Endodermal cell (in vitro differentiated cells): ENCODE measurements at regions not wholly inside any gene's neighbourhood (a gene's known extent, or its start where the extent isn't known, plus 50 kb on each side); places are given as distances from the start of the nearest gene placed in this dataset.

ENCODE experiments used
- DNase-seq: peaks from one replicate; pipeline ENCODE4 v3.0.0-alpha.2; 2017
- H3K27ac ChIP-seq: 2 replicates; pipeline ENCODE4 v1.5.1; 2013; ENCODE audit warnings: mild to moderate bottlenecking, low read depth, low read length, moderate library complexity
- H3K27me3 ChIP-seq: 2 replicates; pipeline ENCODE4 v1.6.1; 2013; ENCODE audit warnings: mild to moderate bottlenecking, low read length, moderate library complexity; ENCODE audit not compliant: insufficient read depth, control insufficient read depth, poor library complexity, severe bottlenecking
- H3K36me3 ChIP-seq: 2 replicates; pipeline ENCODE4 v1.7.0; 2013; ENCODE audit warnings: mild to moderate bottlenecking, low read length, moderate library complexity; ENCODE audit not compliant: control insufficient read depth, insufficient read depth
- H3K4me1 ChIP-seq: one replicate; pipeline ENCODE4 v1.7.0; 2013; ENCODE audit warnings: low read length; ENCODE audit not compliant: control insufficient read depth, insufficient read depth
- H3K4me3 ChIP-seq: 2 replicates; pipeline ENCODE4 v1.5.1; 2013; ENCODE audit warnings: mild to moderate bottlenecking, low read length, moderate library complexity
- H3K9ac ChIP-seq: 2 replicates; pipeline ENCODE4 v1.6.1; 2013; ENCODE audit warnings: mild to moderate bottlenecking, low read length, moderate library complexity; ENCODE audit not compliant: poor library complexity, severe bottlenecking; ENCODE audit errors: extremely low read depth
- H3K9me3 ChIP-seq: 2 replicates; pipeline ENCODE4 v1.6.1; 2013; ENCODE audit warnings: mild to moderate bottlenecking, low read length, moderate library complexity; ENCODE audit not compliant: control insufficient read depth
- H3K27ac Mint-ChIP-seq: 2 replicates; pipeline ENCODE4 v1.8.0; 2020; ENCODE audit warnings: mixed read lengths
- H3K27me3 Mint-ChIP-seq: 2 replicates; pipeline ENCODE4 v1.8.0; 2021; ENCODE audit warnings: mild to moderate bottlenecking, mixed read lengths; ENCODE audit not compliant: insufficient read depth
- H3K36me3 Mint-ChIP-seq: 2 replicates; pipeline ENCODE4 v1.8.0; 2020; ENCODE audit warnings: low read depth, mixed read lengths
- H3K4me1 Mint-ChIP-seq: 2 replicates; pipeline ENCODE4 v1.8.0; 2020; ENCODE audit warnings: mixed read lengths
- H3K4me3 Mint-ChIP-seq: 2 replicates; pipeline ENCODE4 v1.8.0; 2020; ENCODE audit warnings: mild to moderate bottlenecking, moderate library complexity, mixed read lengths
- H3K9me3 Mint-ChIP-seq: 2 replicates; pipeline ENCODE4 v1.8.0; 2020; ENCODE audit warnings: mild to moderate bottlenecking, mixed read lengths
- WGBS, 2 experiments: methylation state at CpG; one replicate each; pipeline versions ENCODE4 v1.1.5 to v1.1.7; 2013; ENCODE audit warnings: missing lambda C conversion rate in 2 of 2, mixed read lengths in 1 of 2; ENCODE audit not compliant: insufficient coverage in 1 of 2, insufficient read length in 1 of 2; 5-methylcytosine and 5-hydroxymethylcytosine counted together
- TF ChIP-seq, protein P1 (sequence below): fragments of 200-600 bp; sonication (generic); conservative IDR thresholded peaks from 2 replicates; pipeline ENCODE4 v1.5.0; 2021; ENCODE audit warnings: antibody characterized with exemption, mild to moderate bottlenecking

DNA sequence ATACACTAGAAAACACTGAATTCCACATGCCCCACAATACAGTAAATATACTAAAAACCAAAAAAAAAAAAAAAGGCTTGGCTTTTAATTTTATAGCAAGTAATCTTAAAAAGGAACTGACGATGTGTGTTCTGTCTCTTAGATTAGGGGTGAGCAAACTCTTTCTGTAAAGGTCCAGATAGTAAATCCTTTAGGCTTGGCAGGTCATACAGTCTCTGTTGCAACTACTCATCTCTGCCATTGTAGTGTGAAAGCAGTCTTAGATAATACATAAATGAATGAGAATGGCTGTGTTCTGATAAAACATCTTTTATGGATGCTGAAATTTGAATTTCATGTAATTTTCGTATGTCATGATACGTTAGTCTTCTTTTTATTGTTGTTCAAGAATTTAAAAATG lies 150.2 kb downstream of the SLC30A10 start:
- Mint-ChIP-seq H3K27me3 (no peaks in the 10 kb centered on the region), H3K36me3 (no peaks in the 10 kb centered on the region), H3K9me3 (no peaks in the 10 kb centered on the region), H3K4me3 (no peak overlapping the region), H3K27ac (no peak overlapping the region), H3K4me1 (peaks cover 12% of the 10 kb centered on the region)
- Histone ChIP-seq H3K36me3 (no peaks in the 10 kb centered on the region), H3K9me3 (no peaks in the 10 kb centered on the region), H3K27me3 (no peaks in the 10 kb centered on the region), H3K27ac (no peak overlapping the region), H3K4me1 (no peaks in the 10 kb centered on the region), H3K9ac (no peak overlapping the region), H3K4me3 (no peak overlapping the region)
- WGBS, 2 experiments, result 80% methylated on average over 3 of the region's 3 CpGs; no CpG with 5 or more reads in 1 of the 2 experiments
- DNase-seq, result no peak
- TF ChIP-seq, protein P1, sequence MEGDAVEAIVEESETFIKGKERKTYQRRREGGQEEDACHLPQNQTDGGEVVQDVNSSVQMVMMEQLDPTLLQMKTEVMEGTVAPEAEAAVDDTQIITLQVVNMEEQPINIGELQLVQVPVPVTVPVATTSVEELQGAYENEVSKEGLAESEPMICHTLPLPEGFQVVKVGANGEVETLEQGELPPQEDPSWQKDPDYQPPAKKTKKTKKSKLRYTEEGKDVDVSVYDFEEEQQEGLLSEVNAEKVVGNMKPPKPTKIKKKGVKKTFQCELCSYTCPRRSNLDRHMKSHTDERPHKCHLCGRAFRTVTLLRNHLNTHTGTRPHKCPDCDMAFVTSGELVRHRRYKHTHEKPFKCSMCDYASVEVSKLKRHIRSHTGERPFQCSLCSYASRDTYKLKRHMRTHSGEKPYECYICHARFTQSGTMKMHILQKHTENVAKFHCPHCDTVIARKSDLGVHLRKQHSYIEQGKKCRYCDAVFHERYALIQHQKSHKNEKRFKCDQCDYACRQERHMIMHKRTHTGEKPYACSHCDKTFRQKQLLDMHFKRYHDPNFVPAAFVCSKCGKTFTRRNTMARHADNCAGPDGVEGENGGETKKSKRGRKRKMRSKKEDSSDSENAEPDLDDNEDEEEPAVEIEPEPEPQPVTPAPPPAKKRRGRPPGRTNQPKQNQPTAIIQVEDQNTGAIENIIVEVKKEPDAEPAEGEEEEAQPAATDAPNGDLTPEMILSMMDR, result no peak

DNA sequence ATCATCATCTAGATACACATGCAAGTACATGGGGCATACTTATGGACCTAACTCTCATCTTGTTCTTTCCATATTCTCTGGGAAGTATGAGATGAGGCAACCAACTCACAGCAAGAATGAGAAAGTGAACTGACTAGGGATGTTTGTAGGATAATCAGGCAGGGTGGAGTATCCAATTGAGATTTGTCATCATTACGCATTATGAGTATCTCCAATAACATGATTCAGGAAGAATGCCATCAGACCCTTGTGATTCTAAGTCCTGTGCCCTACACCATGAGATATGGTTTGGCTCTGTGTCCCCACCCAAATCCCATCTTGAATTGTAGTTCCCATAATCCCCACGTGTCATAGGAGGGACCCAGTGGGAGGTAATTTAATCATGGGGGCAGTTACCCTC lies 154.0 kb downstream of the SLC30A10 start:
- Mint-ChIP-seq H3K36me3 (no peaks in the 10 kb centered on the region), H3K9me3 (no peaks in the 10 kb centered on the region), H3K27ac (no peak overlapping the region), H3K27me3 (no peaks in the 10 kb centered on the region), H3K4me1 (peaks cover 4% of the 10 kb centered on the region), H3K4me3 (no peak overlapping the region)
- no peaks in the 10 kb centered on the region for H3K36me3 ChIP-seq
- no peak overlapping the region for H3K9ac ChIP-seq
- TF ChIP-seq, protein P1, result no peak
- no peaks in the 10 kb centered on the region for H3K9me3 ChIP-seq
- H3K4me3 ChIP-seq, result no peak overlapping the region
- 96% methylated on average over 2 of the region's 2 CpGs; no CpG with 5 or more reads in 1 of the 2 experiments for WGBS, 2 experiments
- H3K27me3 ChIP-seq, result no peaks in the 10 kb centered on the region
- no peak for DNase-seq
- H3K4me1 ChIP-seq, result no peaks in the 10 kb centered on the region
- H3K27ac ChIP-seq, result no peak overlapping the region

GRCh38 chr1:219773775-219774174 lies 154.6 kb downstream of the SLC30A10 start:
- H3K9me3 Mint-ChIP-seq, result no peaks in the 10 kb centered on the region
- Histone ChIP-seq H3K4me1 (no peaks in the 10 kb centered on the region), H3K27me3 (no peaks in the 10 kb centered on the region), H3K9ac (no peak overlapping the region), H3K4me3 (no peak overlapping the region), H3K9me3 (no peaks in the 10 kb centered on the region), H3K36me3 (no peaks in the 10 kb centered on the region), H3K27ac (no peak overlapping the region)
- peaks cover 4% of the 10 kb centered on the region for H3K4me1 Mint-ChIP-seq
- H3K27ac Mint-ChIP-seq, result no peak overlapping the region
- DNase-seq, result no peak
- no peak overlapping the region for H3K4me3 Mint-ChIP-seq
- no peaks in the 10 kb centered on the region for H3K36me3 Mint-ChIP-seq
- H3K27me3 Mint-ChIP-seq, result no peaks in the 10 kb centered on the region
- TF ChIP-seq, protein P1, result no peak
- WGBS, 2 experiments, result 92 to 100% methylated on average over 3 of the region's 3 CpGs
